Astrocyte of the cerebellum (primary cell): ENCODE measurements at regions not wholly inside any gene's neighbourhood (a gene's known extent, or its start where the extent isn't known, plus 50 kb on each side); places are given as distances from the start of the nearest gene placed in this dataset.

Experiments used
- DNase-seq: peaks from one replicate; pipeline ENCODE4 v3.0.0-alpha.2; 2011; ENCODE audit warnings: low read depth
- H3K4me3 ChIP-seq: 2 replicates; pipeline ENCODE4 v1.5.1; 2011; ENCODE audit warnings: mild to moderate bottlenecking, low read depth, low read length, moderate library complexity
- CTCF ChIP-seq: IDR thresholded peaks from 2 replicates; pipeline ENCODE4 v1.5.1; 2012; ENCODE audit warnings: low read length, low read depth, moderate library complexity, mild to moderate bottlenecking; ENCODE audit errors: missing control alignments
- in situ Hi-C: cut with HindIII; loops from 2 replicates; pipeline ENCODE4 v1.10.0; 2017; ENCODE audit warnings: low sequenced_read_pairs

DNA sequence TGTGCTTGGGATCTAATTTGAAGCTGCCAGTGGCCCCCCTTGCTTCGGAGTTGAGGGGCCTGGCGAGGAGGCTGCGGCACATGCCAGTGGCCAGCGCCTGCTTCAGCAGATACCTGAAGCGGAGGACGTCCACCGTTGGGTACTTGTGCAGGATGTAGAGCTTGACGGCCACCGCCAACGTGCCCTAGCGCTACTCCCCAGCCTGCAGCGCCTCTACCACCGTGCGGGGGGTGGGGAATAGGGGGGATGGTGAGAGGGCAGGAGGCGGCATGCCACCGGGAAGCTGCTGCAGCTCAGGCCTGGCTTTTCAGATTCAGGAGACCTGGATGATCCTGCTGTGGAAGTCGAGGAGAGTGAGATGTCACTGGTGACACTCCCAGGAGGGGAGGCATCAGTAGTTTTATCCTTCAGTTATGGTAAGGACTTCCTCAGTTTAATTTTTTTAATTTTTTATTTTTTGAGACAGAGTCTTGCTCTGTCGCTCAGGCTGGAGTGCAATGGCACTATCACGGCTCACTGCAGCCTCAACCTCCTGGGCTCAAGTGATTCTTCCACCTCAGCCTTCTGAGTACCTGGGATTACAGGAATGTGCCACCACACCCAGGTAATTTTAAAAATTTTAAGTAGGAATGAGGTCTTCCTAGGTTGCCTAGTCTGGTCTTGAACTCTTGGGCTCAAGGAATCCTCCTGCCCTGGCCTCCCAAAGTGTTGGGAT, 150.6 kb upstream of the FRMD4B start:
- no peak for DNase-seq
- no peak overlapping the region for H3K4me3 ChIP-seq
- TF ChIP-seq CTCF = no peak
- in situ Hi-C loops = no loop called here

DNA sequence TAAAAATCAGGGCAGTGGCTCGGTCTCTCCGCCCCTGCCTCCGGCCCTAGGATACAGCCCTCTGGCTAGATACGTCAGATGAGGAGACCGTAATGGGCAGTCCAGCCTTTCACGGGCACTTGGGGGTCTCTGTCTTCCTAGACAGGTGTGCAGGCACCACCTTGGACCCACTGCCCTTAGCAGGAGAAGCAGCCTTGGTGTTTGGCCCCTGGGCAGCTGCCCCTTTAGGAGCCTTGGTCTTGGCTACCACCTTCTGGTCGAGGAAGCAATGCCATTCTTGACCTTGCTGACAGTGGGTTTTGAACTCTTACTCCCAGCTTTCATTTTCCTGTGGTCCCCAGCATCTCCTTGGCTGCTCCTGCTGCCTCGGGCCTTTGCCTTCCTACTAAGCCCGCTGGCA, 149.7 kb upstream of the FRMD4B start:
- no peak for DNase-seq
- in situ Hi-C loops = no loop called here
- H3K4me3 ChIP-seq = no peak overlapping the region
- TF ChIP-seq CTCF = no peak

DNA sequence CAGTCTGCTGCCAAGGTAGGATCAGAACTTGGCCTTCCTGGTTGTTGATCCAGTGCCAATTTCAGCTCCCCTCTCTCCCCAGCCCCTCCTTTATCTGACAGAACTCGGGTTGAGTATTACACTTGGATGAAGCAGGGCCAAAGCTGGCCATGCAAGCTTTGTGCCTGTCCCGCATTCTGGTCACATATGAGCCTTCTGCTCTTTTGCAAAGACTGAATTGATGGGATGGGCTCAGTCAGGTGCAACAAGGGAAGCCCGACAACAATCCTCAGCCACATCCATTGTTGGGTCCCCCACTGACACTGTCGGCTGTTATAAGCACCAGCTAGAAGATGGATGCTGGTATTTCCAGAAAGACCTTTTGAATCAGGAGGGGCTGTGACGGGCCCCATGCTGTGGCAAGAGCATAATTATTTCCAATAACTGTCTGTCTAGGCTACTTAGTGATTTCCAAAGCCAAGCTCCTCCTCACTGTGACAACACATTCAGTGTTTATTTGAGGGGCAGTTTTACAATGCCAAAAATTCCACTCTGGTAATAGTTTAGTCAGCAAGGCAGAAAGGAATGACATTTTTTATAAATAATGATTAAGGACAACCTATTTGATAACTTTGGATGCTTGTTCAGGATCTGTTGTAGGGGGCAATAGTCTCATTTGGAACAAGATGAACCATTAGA, 146.8 kb upstream of the FRMD4B start:
- no peak for TF ChIP-seq CTCF
- no peak for DNase-seq
- no peak overlapping the region for H3K4me3 ChIP-seq
- in situ Hi-C loops = no loop called here

- no peak overlapping the region for H3K4me3 ChIP-seq
- no peak for DNase-seq
- in situ Hi-C loops = no loop called here
- no peak for TF ChIP-seq CTCF
These were observed 146.0 kb upstream of the FRMD4B start for GRCh38 chr3:69531576-69532546.

- in situ Hi-C loops = no loop called here
- H3K4me3 ChIP-seq = no peak overlapping the region
- no peak for TF ChIP-seq CTCF
These were observed 144.7 kb upstream of the FRMD4B start for GRCh38 chr3:69530554-69530953.

DNA sequence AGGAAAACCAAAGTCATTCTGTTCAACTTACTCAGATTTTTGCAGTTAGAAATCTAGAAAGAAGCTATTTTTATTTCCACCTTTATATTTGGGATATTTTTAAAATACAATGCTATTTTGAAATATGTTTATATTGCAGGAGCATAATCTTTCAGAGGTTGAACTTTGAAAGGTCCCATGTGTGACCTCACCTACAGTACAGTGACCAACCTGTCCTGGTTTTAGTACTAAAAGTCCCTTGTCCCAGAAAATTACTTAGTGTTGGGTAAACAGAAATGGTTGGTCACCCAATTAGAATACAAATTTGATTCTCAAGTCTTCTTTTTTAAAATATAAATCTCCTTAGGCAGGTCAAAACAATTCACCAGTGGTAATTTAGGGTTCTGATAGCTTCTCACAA, 141.6 kb upstream of the FRMD4B start:
- DNase-seq = no peak
- H3K4me3 ChIP-seq = no peak overlapping the region
- no peak for TF ChIP-seq CTCF
- in situ Hi-C loops = no loop called here

More at GRCh38 chr3:69530554-69530953, 144.7 kb upstream of the FRMD4B start:
- no peak for DNase-seq
